A673 (cell line): ENCODE measurements at regions not wholly inside any gene's neighbourhood (a gene's known extent, or its start where the extent isn't known, plus 50 kb on each side); places are given as distances from the start of the nearest gene placed in this dataset.

Source experiments
- BruUV-seq: library from RNA; stranded (reverse); fragments of 400-500 nt; replicated peaks from 2 replicates; lab custom pipeline; 2021; lab: Mats Ljungman, UMichigan
- CTCF ChIA-PET: fragments of 300-600 bp; sonication (Branson Sonifier 250); formaldehyde crosslinking; loops from one replicate; lab custom pipeline; 2022; ENCODE audit warnings: antibody characterized with exemption; lab: Charles Lee
- POLR2A ChIA-PET: fragments of 300-600 bp; sonication (Branson Sonifier 250); formaldehyde crosslinking; loops from one replicate; lab custom pipeline; 2022; ENCODE audit warnings: antibody characterized with exemption; ENCODE audit not compliant: low non-redundant PET; lab: Charles Lee
- DNase-seq: peaks from one replicate; pipeline ENCODE4 v3.0.0-alpha.2; 2015; ENCODE audit warnings: low spot score
- H3K27ac ChIP-seq: fragments of 200-600 bp; sonication (generic); 2 replicates; pipeline ENCODE4 v1.5.1; 2016; ENCODE audit warnings: mixed run types, low read depth, mild to moderate bottlenecking, mixed read lengths, antibody characterized with exemption, low read length; ENCODE audit not compliant: poor library complexity, severe bottlenecking
- H3K27me3 ChIP-seq: fragments of 200-600 bp; sonication (generic); replicated peaks from 2 replicates; pipeline ENCODE4 v1.6.1; 2017; ENCODE audit warnings: mixed run types, low read depth, mild to moderate bottlenecking, mixed read lengths, antibody characterized with exemption, low read length; ENCODE audit not compliant: insufficient read depth, poor library complexity
- H3K36me3 ChIP-seq: fragments of 200-600 bp; sonication (generic); 2 replicates; pipeline ENCODE4 v1.6.1; 2016; ENCODE audit warnings: mixed run types, mild to moderate bottlenecking, mixed read lengths, antibody characterized with exemption, low read length; ENCODE audit not compliant: insufficient read depth, poor library complexity, severe bottlenecking
- H3K4me1 ChIP-seq: fragments of 200-600 bp; sonication (generic); 2 replicates; pipeline ENCODE4 v1.6.1; 2017; ENCODE audit warnings: mixed run types, mild to moderate bottlenecking, mixed read lengths, antibody characterized with exemption, low read length; ENCODE audit not compliant: insufficient read depth, poor library complexity, severe bottlenecking
- H3K4me3 ChIP-seq: fragments of 200-600 bp; sonication (generic); 2 replicates; pipeline ENCODE4 v1.5.1; 2016; ENCODE audit warnings: low read depth, mixed run types, mild to moderate bottlenecking, mixed read lengths, low read length; ENCODE audit not compliant: poor library complexity, severe bottlenecking
- H3K9me3 ChIP-seq: fragments of 200-600 bp; sonication (generic); 2 replicates; pipeline ENCODE4 v1.6.1; 2016; ENCODE audit warnings: mixed run types, low read depth, mild to moderate bottlenecking, mixed read lengths, antibody characterized with exemption, low read length; ENCODE audit not compliant: poor library complexity, severe bottlenecking
- EZH2 ChIP-seq: fragments of 200-600 bp; sonication (generic); IDR thresholded peaks from 2 replicates; pipeline ENCODE4 v1.6.1; 2017; ENCODE audit warnings: borderline replicate concordance, low read depth, mild to moderate bottlenecking, mixed read lengths, antibody characterized with exemption, low read length; ENCODE audit not compliant: poor library complexity, severe bottlenecking
- intact Hi-C: fragments of 100-400 bp; cut with micrococcal nuclease; formaldehyde crosslinking; loops from one replicate; pipeline ENCODE4 v1.10.0; 2022; ENCODE audit not compliant: unreplicated experiment
- TF ChIP-seq, protein P1 (sequence below): fragments of 300-800, 200-600 bp; sonication (generic); conservative IDR thresholded peaks from 2 replicates; pipeline ENCODE4 v1.5.1; 2017; ENCODE audit warnings: low read depth, mild to moderate bottlenecking, antibody characterized with exemption, low read length, moderate library complexity, mixed read lengths

DNA sequence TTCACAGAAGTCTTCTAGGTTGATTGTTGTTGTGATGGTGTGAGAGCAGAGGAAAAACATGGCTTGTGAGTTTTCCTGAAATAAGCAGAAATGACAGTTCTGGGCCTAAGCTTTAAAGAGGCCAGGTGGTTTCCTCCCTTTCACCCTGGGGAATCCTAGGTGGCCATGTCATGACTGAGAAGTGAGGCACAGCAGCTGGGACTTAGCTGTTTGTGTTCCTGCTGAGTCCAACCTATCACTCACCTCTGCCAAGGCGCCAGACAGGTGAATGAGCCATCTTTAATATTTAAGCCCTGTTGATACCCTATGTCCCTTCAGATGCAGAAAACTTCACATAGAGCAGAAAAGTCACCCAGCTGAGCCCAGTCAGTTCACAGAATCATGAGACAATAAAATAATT is 384.4 kb downstream of the SLC4A3 start:
- Histone ChIP-seq H3K36me3 (no peaks in the 10 kb centered on the region), H3K4me1 (no peaks in the 10 kb centered on the region), H3K4me3 (no peak overlapping the region), H3K27ac (no peak overlapping the region), H3K9me3 (no peaks in the 10 kb centered on the region), H3K27me3 (no peaks in the 10 kb centered on the region)
- TF ChIP-seq, protein P1, sequence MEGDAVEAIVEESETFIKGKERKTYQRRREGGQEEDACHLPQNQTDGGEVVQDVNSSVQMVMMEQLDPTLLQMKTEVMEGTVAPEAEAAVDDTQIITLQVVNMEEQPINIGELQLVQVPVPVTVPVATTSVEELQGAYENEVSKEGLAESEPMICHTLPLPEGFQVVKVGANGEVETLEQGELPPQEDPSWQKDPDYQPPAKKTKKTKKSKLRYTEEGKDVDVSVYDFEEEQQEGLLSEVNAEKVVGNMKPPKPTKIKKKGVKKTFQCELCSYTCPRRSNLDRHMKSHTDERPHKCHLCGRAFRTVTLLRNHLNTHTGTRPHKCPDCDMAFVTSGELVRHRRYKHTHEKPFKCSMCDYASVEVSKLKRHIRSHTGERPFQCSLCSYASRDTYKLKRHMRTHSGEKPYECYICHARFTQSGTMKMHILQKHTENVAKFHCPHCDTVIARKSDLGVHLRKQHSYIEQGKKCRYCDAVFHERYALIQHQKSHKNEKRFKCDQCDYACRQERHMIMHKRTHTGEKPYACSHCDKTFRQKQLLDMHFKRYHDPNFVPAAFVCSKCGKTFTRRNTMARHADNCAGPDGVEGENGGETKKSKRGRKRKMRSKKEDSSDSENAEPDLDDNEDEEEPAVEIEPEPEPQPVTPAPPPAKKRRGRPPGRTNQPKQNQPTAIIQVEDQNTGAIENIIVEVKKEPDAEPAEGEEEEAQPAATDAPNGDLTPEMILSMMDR: no peak
- TF ChIP-seq EZH2: no peak
- no TSS peak for BruUV-seq
- intact Hi-C loops: no loop called here
- DNase-seq: no peak
- ChIA-PET POLR2A (no interaction called here), CTCF (no interaction called here)

DNA sequence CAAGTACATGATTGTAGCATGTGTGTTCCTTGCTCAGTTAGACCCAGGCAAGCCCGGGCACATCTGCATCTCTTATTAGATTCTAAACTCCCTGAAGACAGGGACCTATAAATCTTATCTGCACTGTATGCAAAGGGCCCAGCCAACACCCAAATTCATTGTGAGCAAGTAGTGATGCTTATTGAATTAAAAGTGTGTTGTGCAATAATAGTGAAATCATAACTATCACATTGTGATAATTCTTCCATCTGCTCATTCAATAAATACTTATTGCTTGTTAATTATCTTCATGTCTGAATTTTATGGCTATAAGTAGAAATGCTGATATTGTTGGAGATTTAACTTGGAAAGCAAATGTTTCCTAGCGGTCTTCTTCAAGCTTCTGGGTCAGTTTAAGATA is 387.5 kb downstream of the SLC4A3 start:
- POLR2A ChIA-PET: no interaction called here

DNA sequence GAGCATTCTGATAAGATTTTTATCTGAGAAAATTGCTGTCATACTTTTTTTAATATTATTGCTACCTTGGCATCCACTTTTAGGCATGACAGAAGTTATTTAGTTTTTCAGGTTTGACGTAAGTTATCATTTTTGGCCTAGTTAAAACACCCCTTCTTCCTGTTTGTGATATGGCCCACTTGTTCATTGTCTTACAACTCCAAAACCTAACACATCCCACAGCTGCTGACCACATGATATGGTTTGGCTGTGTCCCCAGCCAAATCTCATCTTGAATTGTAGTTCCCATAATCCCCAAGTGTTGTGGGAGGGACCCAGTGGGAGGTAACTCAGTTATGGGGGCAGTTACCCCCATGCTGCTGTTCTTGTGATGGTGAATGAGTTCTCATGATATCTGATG is 388.1 kb downstream of the SLC4A3 start:
- intact Hi-C loops: no loop called here
- Histone ChIP-seq H3K4me1 (no peaks in the 10 kb centered on the region), H3K9me3 (no peaks in the 10 kb centered on the region), H3K27me3 (no peaks in the 10 kb centered on the region), H3K27ac (no peak overlapping the region), H3K36me3 (no peaks in the 10 kb centered on the region), H3K4me3 (no peak overlapping the region)
- no peak for TF ChIP-seq EZH2
- TF ChIP-seq, protein P1: no peak
- DNase-seq: no peak
- ChIA-PET CTCF (no interaction called here), POLR2A (no interaction called here)
- BruUV-seq: no TSS peak

More for the DNA sequence above, 387.5 kb downstream of the SLC4A3 start:
- no peaks in the 10 kb centered on the region for H3K4me1 ChIP-seq
- no peak for DNase-seq
- H3K4me3 ChIP-seq: no peak overlapping the region
- no peaks in the 10 kb centered on the region for H3K27me3 ChIP-seq
- CTCF ChIA-PET: no interaction called here
- BruUV-seq: no TSS peak
- no peak for TF ChIP-seq EZH2
- TF ChIP-seq, protein P1: no peak
- no peak overlapping the region for H3K27ac ChIP-seq
- H3K36me3 ChIP-seq: no peaks in the 10 kb centered on the region
- intact Hi-C loops: no loop called here
- H3K9me3 ChIP-seq: no peaks in the 10 kb centered on the region
